ENCODE measurements at regions not wholly inside any gene's neighbourhood (a gene's known extent, or its start where the extent isn't known, plus 50 kb on each side); places are given as distances from the start of the nearest gene placed in this dataset.

GRCh38 chr2:129067070-129067469 is 748.4 kb upstream of the HS6ST1 start:
- no peak overlapping the region for H3K4me3 ChIP-seq (ENCODE audit: low read depth, low read length)
- no peak for TF ChIP-seq CTCF (IDR thresholded peaks at IDR 0.05; ENCODE audit: low read depth, low read length)
- no peak for DNase-seq (ENCODE audit: low read depth, low spot score)
- in situ Hi-C loops (cut with HindIII; ENCODE audit: low sequenced_read_pairs), result no loop called here

GRCh38 chr2:129067953-129068352 is 749.3 kb upstream of the HS6ST1 start:
- no peak for TF ChIP-seq CTCF (IDR thresholded peaks at IDR 0.05; ENCODE audit: low read depth, low read length)
- no peak for DNase-seq (ENCODE audit: low read depth, low spot score)
- H3K4me3 ChIP-seq (ENCODE audit: low read depth, low read length), result no peak overlapping the region
- in situ Hi-C loops (cut with HindIII; ENCODE audit: low sequenced_read_pairs), result no loop called here

GRCh38 chr2:129068543-129068942 is 749.9 kb upstream of the HS6ST1 start:
- TF ChIP-seq CTCF (IDR thresholded peaks at IDR 0.05; ENCODE audit: low read depth, low read length), result no peak

GRCh38 chr2:129069875-129070594 is 751.4 kb upstream of the HS6ST1 start:
- H3K4me3 ChIP-seq (ENCODE audit: low read depth, low read length), result no peak overlapping the region
- in situ Hi-C loops (cut with HindIII; ENCODE audit: low sequenced_read_pairs), result no loop called here
- TF ChIP-seq CTCF (IDR thresholded peaks at IDR 0.05; ENCODE audit: low read depth, low read length), result no peak
- DNase-seq (ENCODE audit: low read depth, low spot score), result no peak

More at GRCh38 chr2:129068543-129068942, 749.9 kb upstream of the HS6ST1 start:
- no peak overlapping the region for H3K4me3 ChIP-seq (ENCODE audit: low read depth, low read length)
- DNase-seq (ENCODE audit: low read depth, low spot score), result no peak
- in situ Hi-C loops (cut with HindIII; ENCODE audit: low sequenced_read_pairs), result no loop called here

GRCh38 chr2:129070663-129071062 is 752.0 kb upstream of the HS6ST1 start:
- TF ChIP-seq CTCF (IDR thresholded peaks at IDR 0.05; ENCODE audit: low read depth, low read length), result no peak
- DNase-seq (ENCODE audit: low read depth, low spot score), result no peak
- no peak overlapping the region for H3K4me3 ChIP-seq (ENCODE audit: low read depth, low read length)
- in situ Hi-C loops (cut with HindIII; ENCODE audit: low sequenced_read_pairs), result no loop called here

GRCh38 chr2:129071531-129071930 is 752.9 kb upstream of the HS6ST1 start:
- in situ Hi-C loops (cut with HindIII; ENCODE audit: low sequenced_read_pairs), result no loop called here

More at GRCh38 chr2:129071531-129071930, 752.9 kb upstream of the HS6ST1 start:
- no peak for TF ChIP-seq CTCF (IDR thresholded peaks at IDR 0.05; ENCODE audit: low read depth, low read length)
- no peak for DNase-seq (ENCODE audit: low read depth, low spot score)
- no peak overlapping the region for H3K4me3 ChIP-seq (ENCODE audit: low read depth, low read length)
